HL-60 (cell line): ENCODE measurements at regions not wholly inside any gene's neighbourhood (a gene's known extent, or its start where the extent isn't known, plus 50 kb on each side); places are given as distances from the start of the nearest gene placed in this dataset.

Source experiments
- CTCF ChIP-seq: IDR thresholded peaks from one replicate; pipeline ENCODE4 v1.5.1; 2011; ENCODE audit warnings: low read length, control low read depth, inconsistent platforms; ENCODE audit not compliant: insufficient read depth
- GABPA ChIP-seq: IDR thresholded peaks from 2 replicates; pipeline ENCODE4 v1.6.1; 2012; ENCODE audit warnings: low read depth
- POLR2AphosphoS5 ChIP-seq: IDR thresholded peaks from 2 replicates; pipeline ENCODE4 v1.6.1; 2012; ENCODE audit warnings: low read depth
- REST ChIP-seq: IDR thresholded peaks from 2 replicates; pipeline ENCODE4 v1.6.1; 2012; ENCODE audit warnings: low read depth; ENCODE audit not compliant: insufficient replicate concordance
- SPI1 ChIP-seq: IDR thresholded peaks from 2 replicates; pipeline ENCODE4 v1.6.1; 2012; ENCODE audit warnings: low read depth, mild to moderate bottlenecking, borderline replicate concordance

- TF ChIP-seq CTCF (no peak), POLR2AphosphoS5 (no peak), REST (no peak), SPI1 (no peak), GABPA (no peak)
Measured at GRCh38 chr20:40953416-40953815, 75.2 kb upstream of the TOP1 start.
